H1 (cell line): ENCODE measurements at regions not wholly inside any gene's neighbourhood (a gene's known extent, or its start where the extent isn't known, plus 50 kb on each side); places are given as distances from the start of the nearest gene placed in this dataset.
"Not testable (repeated sequence)": the region's sequence is repeated elsewhere in the genome, so short reads cannot be mapped to it uniquely, and the experiment has no call there.

Experiments
- CTCF ChIA-PET: fragments of 300-600 bp; sonication (Branson Sonifier 250); formaldehyde crosslinking; loops from one replicate; lab custom pipeline; 2021; ENCODE audit not compliant: partially characterized antibody; lab: Charles Lee
- POLR2A ChIA-PET: fragments of 300-600 bp; sonication (Branson Sonifier 250); formaldehyde crosslinking; loops from one replicate; lab custom pipeline; 2021; ENCODE audit warnings: inconsistent platforms; ENCODE audit not compliant: partially characterized antibody; lab: Charles Lee
- DNase-seq, 2 experiments: peaks; one replicate each; pipeline versions ENCODE4 v3.0.0 to v3.0.0-alpha.2; 2010 to 2022; ENCODE audit warnings: low spot score in 2 of 2, low read depth in 1 of 2, mixed read lengths in 1 of 2
- FAIRE-seq: peaks from 2 replicates; lab custom pipeline; 2011; peaks lifted over from hg19 to GRCh38; lab: Jason Lieb, UNC
- H2AFZ ChIP-seq: 2 replicates; pipeline ENCODE4 v1.8.1; 2012; ENCODE audit warnings: low read length, inconsistent platforms
- H2AK5ac ChIP-seq: 2 replicates; pipeline ENCODE4 v1.6.1; 2013; ENCODE audit warnings: low read depth, low read length
- H2BK120ac ChIP-seq: replicated peaks from 2 replicates; pipeline ENCODE3; 2013; ENCODE audit warnings: low read depth, low read length, inconsistent platforms
- H2BK12ac ChIP-seq: 2 replicates; pipeline ENCODE4 v1.6.1; 2013; ENCODE audit warnings: low read depth, low read length
- H2BK15ac ChIP-seq: 2 replicates; pipeline ENCODE4 v1.6.1; 2013; ENCODE audit warnings: low read length
- H2BK20ac ChIP-seq: 2 replicates; pipeline ENCODE4 v1.6.1; 2013; ENCODE audit warnings: low read length
- H2BK5ac ChIP-seq: 2 replicates; pipeline ENCODE4 v1.6.1; 2013; ENCODE audit warnings: low read depth, low read length
- H3K14ac ChIP-seq: 2 replicates; pipeline ENCODE4 v1.6.1; 2013; ENCODE audit warnings: inconsistent platforms; ENCODE audit not compliant: insufficient read length
- H3K18ac ChIP-seq: 2 replicates; pipeline ENCODE4 v1.6.1; 2013; ENCODE audit warnings: low read length; ENCODE audit errors: extremely low read depth
- H3K23ac ChIP-seq: 2 replicates; pipeline ENCODE4 v1.6.1; 2013; ENCODE audit warnings: inconsistent platforms; ENCODE audit not compliant: insufficient read length
- H3K23me2 ChIP-seq: 2 replicates; pipeline ENCODE4 v1.6.1; 2013; ENCODE audit warnings: low read depth, low read length
- H3K27ac ChIP-seq: 2 replicates; pipeline ENCODE4 v1.6.1; 2011; ENCODE audit warnings: low read depth, low read length, inconsistent platforms
- H3K27me3 ChIP-seq, 4 experiments: replicated peaks in 1 of 4; 1 replicate in 1 of 4; 2 replicates in 3 of 4; pipeline versions ENCODE4 v1.6.1 to v1.8.1; 2011 to 2013; ENCODE audit warnings: low read length in 3 of 4, mild to moderate bottlenecking in 3 of 4, inconsistent platforms in 2 of 4, mixed read lengths in 2 of 4, moderate library complexity in 1 of 4; ENCODE audit not compliant: control insufficient read depth in 3 of 4, insufficient read depth in 3 of 4; ENCODE audit errors: extremely low read depth in 1 of 4
- H3K36me3 ChIP-seq, 4 experiments: 2 replicates each; pipeline versions ENCODE4 v1.6.1 to v1.8.1; 2011 to 2013; ENCODE audit warnings: mild to moderate bottlenecking in 4 of 4, low read length in 3 of 4, moderate library complexity in 2 of 4, control low read depth in 1 of 4, inconsistent platforms in 1 of 4; ENCODE audit not compliant: insufficient read depth in 4 of 4, control insufficient read depth in 2 of 4
- H3K4ac ChIP-seq: replicated peaks from 2 replicates; pipeline ENCODE3; 2013; ENCODE audit warnings: low read length, low read depth, mixed read lengths, inconsistent platforms; ENCODE audit not compliant: insufficient read length
- H3K4me1 ChIP-seq, 4 experiments: replicated peaks in 1 of 4; 1 replicate in 1 of 4; 2 replicates in 3 of 4; pipeline versions ENCODE4 v1.6.1 to v1.8.1; 2011 to 2013; ENCODE audit warnings: low read length in 3 of 4, inconsistent platforms in 2 of 4, mixed read lengths in 1 of 4; ENCODE audit not compliant: insufficient read depth in 4 of 4, control insufficient read depth in 3 of 4
- H3K4me2 ChIP-seq, 2 experiments: 2 replicates each; pipeline versions ENCODE4 v1.6.1 to v1.8.1; 2011 to 2013; ENCODE audit warnings: low read depth in 2 of 2, low read length in 2 of 2, control low read depth in 1 of 2, inconsistent platforms in 1 of 2, mild to moderate bottlenecking in 1 of 2; ENCODE audit not compliant: insufficient read depth in 1 of 2
- H3K4me3 ChIP-seq, 4 experiments: fragments of 200-600, 300-600 bp in 1 of 4; sonication (generic), shearing (Covaris generic), sonication (Bioruptor Twin) in 1 of 4; 2 replicates each; pipeline versions ENCODE4 v1.5.1 to v1.8.1; 2011 to 2016; ENCODE audit warnings: low read length in 4 of 4, low read depth in 3 of 4, control low read depth in 2 of 4, inconsistent platforms in 2 of 4, mild to moderate bottlenecking in 2 of 4, mixed read lengths in 1 of 4, moderate library complexity in 1 of 4; ENCODE audit not compliant: insufficient read depth in 2 of 4; ENCODE audit errors: extremely low read depth in 1 of 4
- H3K56ac ChIP-seq: replicated peaks from 2 replicates; pipeline ENCODE3; 2013; ENCODE audit warnings: low read depth, mild to moderate bottlenecking, mixed read lengths, low read length, inconsistent platforms; ENCODE audit not compliant: insufficient read length
- H3K79me1 ChIP-seq: 2 replicates; pipeline ENCODE4 v1.6.1; 2013; ENCODE audit warnings: low read depth, low read length, control low read depth
- H3K79me2 ChIP-seq, 2 experiments: 2 replicates each; pipeline versions ENCODE4 v1.6.1 to v1.8.1; 2012 to 2013; ENCODE audit warnings: low read length in 2 of 2, mild to moderate bottlenecking in 2 of 2, inconsistent platforms in 1 of 2; ENCODE audit not compliant: insufficient read depth in 2 of 2, control insufficient read depth in 1 of 2
- H3K9ac ChIP-seq, 4 experiments: replicated peaks in 1 of 4; 1 replicate in 1 of 4; 2 replicates in 3 of 4; pipeline versions ENCODE4 v1.6.1 to v1.8.1; 2011 to 2013; ENCODE audit warnings: low read depth in 3 of 4, low read length in 3 of 4, control low read depth in 2 of 4, mild to moderate bottlenecking in 2 of 4, moderate library complexity in 2 of 4, inconsistent platforms in 1 of 4; ENCODE audit errors: extremely low read depth in 1 of 4
- H3K9me3 ChIP-seq, 2 experiments: 2 replicates each; pipeline versions ENCODE4 v1.6.1 to v1.8.1; 2012 to 2013; ENCODE audit warnings: mild to moderate bottlenecking in 2 of 2, moderate library complexity in 2 of 2, control low read depth in 1 of 2, inconsistent platforms in 1 of 2, low read depth in 1 of 2, low read length in 1 of 2, mixed read lengths in 1 of 2; ENCODE audit not compliant: insufficient read depth in 2 of 2
- H4K20me1 ChIP-seq, 2 experiments: replicated peaks in 1 of 2; 2 replicates each; pipeline versions ENCODE3 to v1.8.1; 2011 to 2013; ENCODE audit warnings: inconsistent platforms in 2 of 2, low read length in 2 of 2, mild to moderate bottlenecking in 1 of 2; ENCODE audit not compliant: insufficient read depth in 2 of 2, control insufficient read depth in 1 of 2
- H4K5ac ChIP-seq: 2 replicates; pipeline ENCODE4 v1.6.1; 2013; ENCODE audit warnings: low read length, low read depth, mixed read lengths, inconsistent platforms; ENCODE audit not compliant: insufficient read length
- H4K8ac ChIP-seq: 2 replicates; pipeline ENCODE4 v1.8.0; 2013; ENCODE audit warnings: mild to moderate bottlenecking, moderate library complexity, low read length, inconsistent platforms; ENCODE audit not compliant: insufficient read depth; ENCODE audit errors: extremely low read depth
- H4K91ac ChIP-seq: replicated peaks from 2 replicates; pipeline ENCODE3; 2013; ENCODE audit warnings: low read length, mixed read lengths, inconsistent platforms; ENCODE audit not compliant: insufficient read length
- WGBS, 2 experiments: shearing (Covaris generic) in 1 of 2; methylation state at CpG; one replicate each; pipeline versions ENCODE4 v1.1.6 to v1.1.7; 2013 to 2015; ENCODE audit warnings: low lambda C conversion rate in 2 of 2, mixed read lengths in 2 of 2, inconsistent platforms in 1 of 2, low coverage in 1 of 2, missing lambda C conversion rate in 1 of 2; ENCODE audit not compliant: insufficient replicate concordance in 2 of 2, insufficient coverage in 1 of 2, insufficient read length in 1 of 2; ENCODE audit errors: extremely low coverage in 1 of 2, missing lambda C conversion rate in 1 of 2; 5-methylcytosine and 5-hydroxymethylcytosine counted together

- H2BK5ac ChIP-seq, H3K56ac ChIP-seq, H3K9ac ChIP-seq, H2BK20ac ChIP-seq, H2BK15ac ChIP-seq, H4K8ac ChIP-seq, H3K23me2 ChIP-seq, H3K14ac ChIP-seq, H3K4me2 ChIP-seq, H3K79me1 ChIP-seq, FAIRE-seq, H2BK120ac ChIP-seq, H3K4ac ChIP-seq, H3K27me3 ChIP-seq, H4K20me1 ChIP-seq, H3K4me3 ChIP-seq, H2AK5ac ChIP-seq, H3K27ac ChIP-seq, CTCF ChIA-PET, H3K18ac ChIP-seq, POLR2A ChIA-PET, H4K5ac ChIP-seq, DNase-seq, H2AFZ ChIP-seq, H3K36me3 ChIP-seq, H3K79me2 ChIP-seq, H3K4me1 ChIP-seq, H4K91ac ChIP-seq, H3K23ac ChIP-seq, H2BK12ac ChIP-seq: not testable (repeated sequence)
- WGBS, 2 experiments = 71% methylated on average over 4 of the region's 4 CpGs; no CpG with 5 or more reads in 1 of the 2 experiments
- peaks cover 8 to 13% of the 10 kb centered on the region in 2 experiments; a peak in 3 of 4 replicates for H3K9me3 ChIP-seq
Measured at GRCh38 chr2:40676134-40676790, 224.4 kb upstream of the SLC8A1 start.
